ENCODE measurements at regions not wholly inside any gene's neighbourhood (a gene's known extent, or its start where the extent isn't known, plus 50 kb on each side); places are given as distances from the start of the nearest gene placed in this dataset.

GRCh38 chr10:57943701-57944100 is 324.0 kb downstream of the IPMK start:
- Histone ChIP-seq H3K27ac (ENCODE audit: low read length) (no peak overlapping the region), H3K36me3 (ENCODE audit: control insufficient read depth, insufficient read depth, low read length) (no peaks in the 10 kb centered on the region), H3K9me3 (replicated peaks; ENCODE audit: control insufficient read depth, low read depth, low read length) (no peaks in the 10 kb centered on the region), H3K27me3 (ENCODE audit: control insufficient read depth, insufficient read depth, low read length) (no peaks in the 10 kb centered on the region), H3K4me3 (ENCODE audit: low read length) (no peak overlapping the region), H3K4me1 (ENCODE audit: control insufficient read depth, insufficient read depth, low read length) (no peaks in the 10 kb centered on the region)
- DNase-seq: no peak
- WGBS (ENCODE audit: insufficient coverage): no CpG with 5 or more reads among the region's 4 CpGs

GRCh38 chr10:57925045-57925444 is 342.6 kb downstream of the IPMK start:
- no peaks in the 10 kb centered on the region for H3K4me1 ChIP-seq (ENCODE audit: control insufficient read depth, insufficient read depth, low read length)
- no peaks in the 10 kb centered on the region for H3K27me3 ChIP-seq (ENCODE audit: control insufficient read depth, insufficient read depth, low read length)
- no peak overlapping the region for H3K27ac ChIP-seq (ENCODE audit: low read length)
- no peak for DNase-seq
- no peak overlapping the region for H3K4me3 ChIP-seq (ENCODE audit: low read length)
- no CpG with 5 or more reads among the region's 2 CpGs for WGBS (ENCODE audit: insufficient coverage)
- H3K9me3 ChIP-seq (replicated peaks; ENCODE audit: control insufficient read depth, low read depth, low read length): no peaks in the 10 kb centered on the region
- no peaks in the 10 kb centered on the region for H3K36me3 ChIP-seq (ENCODE audit: control insufficient read depth, insufficient read depth, low read length)

DNA sequence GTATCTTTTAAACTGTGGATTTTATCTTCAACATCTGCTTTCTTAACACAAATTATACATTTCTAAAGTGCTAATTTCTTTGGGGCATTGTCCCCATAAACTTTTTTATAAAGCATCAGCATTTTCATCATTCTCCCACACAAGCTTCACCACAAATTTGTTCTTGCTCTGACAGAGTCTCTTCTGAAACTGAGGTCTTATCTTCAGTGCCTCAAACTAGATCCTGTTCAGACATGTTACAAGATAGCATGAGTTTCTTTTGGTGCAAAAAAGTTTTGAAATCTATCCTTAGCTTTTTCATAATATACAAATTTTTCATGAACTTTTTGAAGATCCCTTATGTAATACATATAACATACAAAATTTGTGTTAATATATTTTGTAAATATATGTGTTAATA is 346.6 kb downstream of the IPMK start:
- Histone ChIP-seq H3K36me3 (ENCODE audit: control insufficient read depth, insufficient read depth, low read length) (no peaks in the 10 kb centered on the region), H3K4me1 (ENCODE audit: control insufficient read depth, insufficient read depth, low read length) (no peaks in the 10 kb centered on the region), H3K9me3 (replicated peaks; ENCODE audit: control insufficient read depth, low read depth, low read length) (no peaks in the 10 kb centered on the region), H3K27me3 (ENCODE audit: control insufficient read depth, insufficient read depth, low read length) (no peaks in the 10 kb centered on the region), H3K4me3 (ENCODE audit: low read length) (no peak overlapping the region), H3K27ac (ENCODE audit: low read length) (no peak overlapping the region)
- no peak for DNase-seq

- Histone ChIP-seq H3K27ac (ENCODE audit: low read length) (no peak overlapping the region), H3K4me1 (ENCODE audit: control insufficient read depth, insufficient read depth, low read length) (no peaks in the 10 kb centered on the region), H3K9me3 (replicated peaks; ENCODE audit: control insufficient read depth, low read depth, low read length) (no peaks in the 10 kb centered on the region), H3K36me3 (ENCODE audit: control insufficient read depth, insufficient read depth, low read length) (no peaks in the 10 kb centered on the region), H3K4me3 (ENCODE audit: low read length) (no peak overlapping the region), H3K27me3 (ENCODE audit: control insufficient read depth, insufficient read depth, low read length) (no peaks in the 10 kb centered on the region)
- no peak for DNase-seq
- WGBS (ENCODE audit: insufficient coverage): no CpG with 5 or more reads among the region's 1 CpG
These were observed 347.8 kb downstream of the IPMK start for GRCh38 chr10:57919864-57920263.

DNA sequence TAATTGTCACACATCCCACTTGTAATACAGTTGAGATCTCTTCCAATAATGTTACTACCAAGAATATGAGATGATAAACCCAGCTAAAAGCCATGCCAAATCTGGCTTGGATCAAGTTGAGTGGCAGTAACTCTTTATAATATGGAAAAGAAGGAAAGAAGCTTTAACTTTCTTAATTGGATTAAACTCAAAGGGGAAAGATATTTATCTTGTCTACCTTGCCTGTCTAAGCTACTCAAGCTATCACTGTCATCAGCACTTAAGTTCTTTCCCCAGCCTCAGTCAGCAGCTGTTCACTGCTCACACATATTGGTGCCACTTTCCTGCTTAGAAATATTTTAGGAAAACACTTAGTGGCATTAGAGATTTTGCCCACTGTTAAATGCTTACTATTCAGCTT is 350.7 kb downstream of the IPMK start:
- no peaks in the 10 kb centered on the region for H3K4me1 ChIP-seq (ENCODE audit: control insufficient read depth, insufficient read depth, low read length)
- DNase-seq: no peak
- no peaks in the 10 kb centered on the region for H3K36me3 ChIP-seq (ENCODE audit: control insufficient read depth, insufficient read depth, low read length)
- no peak overlapping the region for H3K4me3 ChIP-seq (ENCODE audit: low read length)
- no peaks in the 10 kb centered on the region for H3K27me3 ChIP-seq (ENCODE audit: control insufficient read depth, insufficient read depth, low read length)
- no peak overlapping the region for H3K27ac ChIP-seq (ENCODE audit: low read length)
- H3K9me3 ChIP-seq (replicated peaks; ENCODE audit: control insufficient read depth, low read depth, low read length): no peaks in the 10 kb centered on the region

DNA sequence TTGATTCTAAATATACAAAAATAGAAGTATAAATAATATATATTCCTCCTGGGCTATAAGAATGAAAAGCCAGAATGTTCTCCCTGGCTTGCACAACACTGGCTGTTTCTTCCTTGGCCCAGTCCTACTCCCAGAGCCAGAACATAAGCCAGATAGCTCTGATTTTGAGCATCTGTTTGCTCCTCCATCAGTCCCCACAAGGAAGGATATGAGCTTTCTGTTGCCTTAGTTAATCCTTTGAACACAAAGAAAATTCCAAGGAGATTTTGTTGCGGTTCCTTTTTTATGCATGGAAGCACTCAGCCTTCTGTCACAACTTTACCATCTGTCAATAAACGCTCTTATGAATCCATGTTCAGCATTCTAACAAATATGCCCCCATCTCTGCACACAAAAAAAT is 361.8 kb downstream of the IPMK start:
- no CpG with 5 or more reads among the region's 2 CpGs for WGBS (ENCODE audit: insufficient coverage)
- Histone ChIP-seq H3K36me3 (ENCODE audit: control insufficient read depth, insufficient read depth, low read length) (no peaks in the 10 kb centered on the region), H3K9me3 (replicated peaks; ENCODE audit: control insufficient read depth, low read depth, low read length) (no peaks in the 10 kb centered on the region), H3K27me3 (ENCODE audit: control insufficient read depth, insufficient read depth, low read length) (no peaks in the 10 kb centered on the region), H3K4me3 (ENCODE audit: low read length) (no peak overlapping the region), H3K4me1 (ENCODE audit: control insufficient read depth, insufficient read depth, low read length) (no peaks in the 10 kb centered on the region), H3K27ac (ENCODE audit: low read length) (no peak overlapping the region)
- peak; percentile 74 for DNase-seq

- Histone ChIP-seq H3K4me1 (ENCODE audit: control insufficient read depth, insufficient read depth, low read length) (no peaks in the 10 kb centered on the region), H3K27me3 (ENCODE audit: control insufficient read depth, insufficient read depth, low read length) (no peaks in the 10 kb centered on the region), H3K9me3 (replicated peaks; ENCODE audit: control insufficient read depth, low read depth, low read length) (no peaks in the 10 kb centered on the region), H3K4me3 (ENCODE audit: low read length) (no peak overlapping the region), H3K27ac (ENCODE audit: low read length) (no peak overlapping the region), H3K36me3 (ENCODE audit: control insufficient read depth, insufficient read depth, low read length) (no peaks in the 10 kb centered on the region)
- no CpG with 5 or more reads among the region's 2 CpGs for WGBS (ENCODE audit: insufficient coverage)
- DNase-seq: peak; percentile 58
These were observed 362.7 kb downstream of the IPMK start for GRCh38 chr10:57905010-57905409.

GRCh38 chr10:57898231-57898630 is 369.5 kb downstream of the IPMK start:
- Histone ChIP-seq H3K27me3 (ENCODE audit: control insufficient read depth, insufficient read depth, low read length) (no peaks in the 10 kb centered on the region), H3K4me1 (ENCODE audit: control insufficient read depth, insufficient read depth, low read length) (no peaks in the 10 kb centered on the region), H3K9me3 (replicated peaks; ENCODE audit: control insufficient read depth, low read depth, low read length) (no peaks in the 10 kb centered on the region), H3K4me3 (ENCODE audit: low read length) (no peak overlapping the region), H3K27ac (ENCODE audit: low read length) (no peak overlapping the region), H3K36me3 (ENCODE audit: control insufficient read depth, insufficient read depth, low read length) (no peaks in the 10 kb centered on the region)
- no peak for DNase-seq
- 54% methylated on average over 1 of the region's 4 CpGs for WGBS (ENCODE audit: insufficient coverage)

GRCh38 chr10:57897611-57898010 is 370.1 kb downstream of the IPMK start:
- Histone ChIP-seq H3K27ac (ENCODE audit: low read length) (no peak overlapping the region), H3K36me3 (ENCODE audit: control insufficient read depth, insufficient read depth, low read length) (no peaks in the 10 kb centered on the region), H3K9me3 (replicated peaks; ENCODE audit: control insufficient read depth, low read depth, low read length) (no peaks in the 10 kb centered on the region), H3K27me3 (ENCODE audit: control insufficient read depth, insufficient read depth, low read length) (no peaks in the 10 kb centered on the region), H3K4me1 (ENCODE audit: control insufficient read depth, insufficient read depth, low read length) (no peaks in the 10 kb centered on the region), H3K4me3 (ENCODE audit: low read length) (no peak overlapping the region)
- DNase-seq: no peak
- 80% methylated on average over 1 of the region's 6 CpGs for WGBS (ENCODE audit: insufficient coverage)

DNA sequence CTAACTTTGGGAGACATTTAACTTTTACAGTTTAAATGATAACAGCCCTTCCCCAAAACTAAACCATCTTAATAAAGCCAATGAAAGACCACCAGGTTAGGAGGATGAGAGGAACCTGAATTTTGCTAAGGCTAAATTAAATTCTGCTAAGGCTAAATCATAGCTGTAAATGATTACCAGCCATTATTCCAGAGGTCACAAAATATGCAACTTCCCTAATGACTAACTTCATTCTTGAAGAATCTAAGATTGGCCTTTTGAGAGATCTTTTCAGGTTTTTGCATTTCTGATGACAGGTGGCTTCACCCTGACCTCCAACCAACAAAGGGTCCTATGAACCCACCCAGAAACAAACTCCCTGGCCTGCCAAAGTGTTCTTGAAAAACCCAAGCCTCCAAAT is 373.3 kb downstream of the IPMK start:
- H3K4me3 ChIP-seq (ENCODE audit: low read length): no peak overlapping the region
- H3K9me3 ChIP-seq (replicated peaks; ENCODE audit: control insufficient read depth, low read depth, low read length): peaks cover 2% of the 10 kb centered on the region
- H3K36me3 ChIP-seq (ENCODE audit: control insufficient read depth, insufficient read depth, low read length): no peaks in the 10 kb centered on the region
- DNase-seq: no peak
- H3K27me3 ChIP-seq (ENCODE audit: control insufficient read depth, insufficient read depth, low read length): no peaks in the 10 kb centered on the region
- H3K27ac ChIP-seq (ENCODE audit: low read length): no peak overlapping the region
- no peaks in the 10 kb centered on the region for H3K4me1 ChIP-seq (ENCODE audit: control insufficient read depth, insufficient read depth, low read length)

DNA sequence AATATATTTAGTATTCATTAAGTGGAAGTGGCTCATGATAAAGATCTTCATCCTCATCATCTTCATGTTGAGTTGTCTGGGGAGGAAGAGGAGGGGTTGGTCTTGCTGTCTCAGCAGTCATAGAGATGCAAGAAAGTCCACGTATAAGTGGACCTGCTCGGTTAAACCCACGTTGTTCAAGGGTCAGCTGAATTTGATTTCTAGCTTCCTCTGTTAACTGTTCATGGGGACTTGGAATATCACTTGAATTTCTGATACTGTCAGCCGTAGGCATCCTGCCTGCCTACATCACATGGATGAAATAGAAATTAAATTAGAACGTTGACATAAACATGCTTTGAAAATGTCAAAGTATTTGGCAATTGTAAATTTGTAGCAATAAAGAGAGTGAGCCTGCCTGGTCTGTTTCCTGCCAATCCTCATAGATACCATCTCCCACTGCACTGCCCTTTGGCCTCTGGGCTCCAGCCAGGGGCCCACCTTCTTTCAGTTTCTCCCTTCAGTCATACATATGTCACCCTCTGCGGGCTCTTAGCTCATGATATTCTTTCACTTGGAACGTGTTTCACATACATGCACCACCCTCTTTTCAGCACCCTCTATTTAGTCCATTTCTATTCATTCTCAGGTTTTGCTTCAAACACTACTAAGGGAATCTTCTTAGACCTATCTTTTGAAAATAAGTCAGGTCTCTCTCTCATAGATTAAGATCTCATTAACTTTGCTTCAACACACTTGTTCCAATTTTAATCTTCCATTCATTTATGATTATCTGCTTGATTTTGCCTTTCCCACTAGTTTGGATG is 376.3 kb downstream of the IPMK start:
- Histone ChIP-seq H3K27ac (ENCODE audit: low read length) (no peak overlapping the region), H3K36me3 (ENCODE audit: control insufficient read depth, insufficient read depth, low read length) (no peaks in the 10 kb centered on the region), H3K27me3 (ENCODE audit: control insufficient read depth, insufficient read depth, low read length) (no peaks in the 10 kb centered on the region), H3K4me1 (ENCODE audit: control insufficient read depth, insufficient read depth, low read length) (no peaks in the 10 kb centered on the region), H3K9me3 (replicated peaks; ENCODE audit: control insufficient read depth, low read depth, low read length) (peaks cover 2% of the 10 kb centered on the region), H3K4me3 (ENCODE audit: low read length) (no peak overlapping the region)
- WGBS (ENCODE audit: insufficient coverage): 65% methylated on average over 3 of the region's 7 CpGs
- no peak for DNase-seq

Measured in muscle of leg (tissue), 3 donors.